DMS79 treated with DMSO at 0.1 percent for 48 hours (cell line): ENCODE measurements at regions not wholly inside any gene's neighbourhood (a gene's known extent, or its start where the extent isn't known, plus 50 kb on each side); places are given as distances from the start of the nearest gene placed in this dataset.
A peak's percentile ranks its signal among the peaks of the same experiment; 100 is the strongest.

Experiments
- DNase-seq: peaks from one replicate; lab custom pipeline; 2025; lab: John Stamatoyannopoulos, UW

DNA sequence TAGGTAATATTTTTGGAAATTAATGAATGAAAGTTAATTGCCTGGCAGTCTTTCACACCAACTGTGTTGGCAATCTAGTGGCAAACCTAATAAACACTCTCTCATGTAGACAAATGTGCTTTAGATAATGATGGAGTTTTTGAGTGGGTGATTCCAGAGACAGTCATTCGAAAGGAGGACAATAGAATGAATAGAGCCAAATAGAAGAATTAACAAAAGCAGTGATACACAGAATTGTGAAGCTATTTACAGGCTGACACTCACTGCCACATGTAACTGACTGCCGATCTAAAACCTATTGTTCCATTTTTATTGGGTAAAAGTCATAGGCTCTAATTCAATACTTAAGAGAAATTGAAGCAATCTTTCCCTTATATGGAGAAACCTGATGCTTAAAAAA is 338.5 kb downstream of the PCDH7 start:
- no peak for DNase-seq

DNA sequence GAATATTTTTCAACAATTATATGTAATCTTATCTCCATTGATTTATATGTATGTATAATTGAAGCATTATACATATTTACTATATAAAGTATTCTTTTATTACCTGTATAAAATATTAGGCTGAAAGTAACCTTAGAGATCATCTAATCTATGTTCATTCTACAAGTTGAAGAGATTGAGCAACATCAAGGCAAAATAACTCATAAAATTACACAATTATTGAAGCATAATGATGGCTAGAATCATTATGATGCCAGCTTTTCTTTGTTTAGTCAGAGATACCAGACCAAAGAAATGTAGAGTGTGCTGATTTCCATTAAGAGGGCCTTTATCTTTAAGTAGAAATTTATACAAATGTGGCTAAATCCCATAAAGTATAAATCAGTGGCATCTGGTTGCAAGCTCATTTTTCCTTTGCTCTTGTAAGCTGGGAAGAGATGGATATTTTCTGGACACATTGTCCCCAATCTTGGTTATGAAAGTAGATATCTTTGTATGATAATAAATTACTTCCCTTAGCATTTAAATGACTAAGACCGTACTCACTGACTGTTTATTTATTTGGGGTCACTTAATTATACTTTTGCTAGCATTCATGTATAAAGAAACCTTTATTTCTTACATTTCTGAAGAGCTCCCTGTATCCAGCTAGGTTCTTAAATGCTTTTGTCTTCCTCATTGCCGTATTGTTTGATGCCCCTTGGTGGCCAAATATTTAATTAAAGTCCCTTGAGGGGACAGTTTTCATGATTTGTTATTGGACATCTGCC is 339.8 kb downstream of the PCDH7 start:
- DNase-seq = no peak

DNA sequence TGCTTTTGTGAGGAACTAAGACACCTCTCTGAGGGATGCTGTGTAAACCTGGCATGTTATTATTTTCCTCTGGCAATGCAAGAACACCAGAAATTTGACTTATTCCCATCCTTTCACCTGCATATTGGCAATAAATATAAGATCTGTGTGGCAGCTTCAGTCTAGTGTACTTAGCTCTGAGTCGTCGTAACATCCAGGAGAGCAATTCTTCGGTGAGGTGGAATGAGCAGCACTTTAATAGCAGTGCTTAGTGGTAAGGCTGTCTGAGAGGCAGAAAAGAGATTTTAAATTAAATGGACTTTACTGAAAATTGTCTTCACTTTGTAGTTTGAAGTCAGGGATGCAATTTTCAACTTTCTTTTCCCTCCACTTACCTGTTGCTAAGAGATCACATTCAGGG is 344.9 kb downstream of the PCDH7 start:
- no peak for DNase-seq

DNA sequence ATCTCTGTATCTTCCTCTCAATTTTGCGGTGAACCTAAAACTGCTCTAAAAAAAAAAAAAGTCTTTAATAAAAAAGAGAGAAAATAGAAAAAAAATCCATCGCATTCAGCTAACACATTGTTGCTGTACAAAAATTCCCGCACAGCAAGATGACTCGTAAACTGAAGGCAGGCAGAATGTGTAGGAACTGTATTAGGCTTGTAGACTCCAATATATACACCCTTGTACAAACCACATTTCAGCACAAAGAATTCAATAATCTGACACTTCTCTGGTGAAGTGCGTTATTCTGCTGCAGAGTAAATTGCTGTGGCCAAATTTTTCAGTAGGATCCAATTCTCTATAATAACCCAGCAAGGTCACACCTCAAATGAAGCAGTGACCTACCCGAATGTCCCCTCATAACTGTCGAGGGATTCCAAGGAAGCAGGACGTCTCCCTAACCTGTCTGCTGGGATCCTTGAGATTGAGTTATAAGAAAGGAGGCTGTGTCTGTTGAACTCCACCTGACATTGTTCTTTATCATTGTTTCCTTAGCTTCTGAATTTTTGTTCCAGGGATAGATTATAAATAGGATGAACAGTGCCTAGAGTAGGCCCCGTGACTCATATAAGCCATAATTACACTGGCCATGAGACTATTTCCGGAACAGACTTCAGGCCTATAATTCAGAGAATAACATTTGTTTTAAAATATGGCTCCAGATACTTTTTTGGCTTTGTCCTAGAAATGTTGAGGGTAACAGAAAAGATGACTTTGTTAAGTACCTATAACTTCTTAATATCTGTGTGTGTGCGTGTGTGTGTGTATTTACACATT is 348.3 kb downstream of the PCDH7 start:
- DNase-seq = no peak

DNA sequence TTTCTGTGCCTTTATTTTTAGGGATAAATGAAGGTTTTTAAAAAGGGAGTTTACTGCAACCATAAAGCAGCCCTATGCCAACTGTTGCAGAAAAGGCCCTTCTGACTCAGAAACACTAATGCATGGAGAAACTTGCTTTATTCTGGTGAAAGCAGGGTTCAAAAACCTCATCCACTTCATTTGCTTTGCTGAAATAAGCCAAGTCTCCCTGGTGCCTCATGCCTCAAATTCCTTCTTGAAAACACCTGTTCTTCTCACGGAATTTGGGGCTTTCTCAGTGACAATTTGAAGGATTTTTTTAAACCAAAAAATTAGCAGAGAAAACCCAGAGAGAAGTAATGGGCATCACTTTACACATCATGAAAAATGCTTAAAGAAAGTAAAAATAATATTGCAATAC is 349.0 kb downstream of the PCDH7 start:
- no peak for DNase-seq

DNA sequence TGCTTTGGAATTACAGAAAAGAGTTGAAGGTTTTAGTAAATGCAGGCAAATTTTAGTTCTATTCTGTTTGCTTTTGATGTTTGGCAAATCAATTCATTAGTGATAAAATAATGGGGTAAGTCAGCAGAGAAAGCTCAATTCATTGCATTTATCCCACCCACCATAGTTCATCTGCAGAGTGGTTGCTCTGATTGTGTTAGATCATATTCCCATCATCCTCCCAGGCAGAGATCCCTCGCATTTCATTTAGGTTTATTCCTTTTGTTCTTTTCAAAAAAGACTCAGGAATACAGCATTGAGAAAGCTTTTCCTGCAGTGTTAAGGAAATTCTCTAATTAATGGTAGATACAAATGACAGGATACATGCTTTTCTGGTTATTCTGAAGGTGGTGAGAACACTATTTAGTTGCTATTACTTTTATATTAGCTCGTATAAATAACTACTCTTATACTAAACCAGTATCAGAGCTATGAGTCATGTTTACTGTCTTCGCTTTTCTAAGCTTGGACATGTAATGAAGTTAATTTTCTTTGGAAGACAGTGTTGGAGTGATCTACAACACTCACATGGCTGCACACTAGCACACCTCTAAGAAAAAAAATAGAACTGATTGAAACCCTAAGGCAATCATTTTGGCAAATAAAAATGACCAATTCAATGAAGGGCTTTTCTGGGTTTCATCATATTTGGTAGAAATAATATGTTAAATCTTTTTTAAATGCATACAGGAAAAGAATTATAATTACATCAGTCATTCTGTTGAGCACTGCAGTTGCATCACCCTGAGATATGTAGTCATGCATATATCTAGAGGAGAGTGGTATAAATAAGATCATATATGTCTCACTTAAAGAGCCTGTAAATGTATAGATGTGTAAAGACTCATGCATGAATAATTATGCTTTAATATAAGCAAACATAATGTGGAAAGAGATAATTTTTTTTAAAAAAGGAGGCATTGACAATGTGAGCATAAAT is 351.6 kb downstream of the PCDH7 start:
- DNase-seq = no peak

DNA sequence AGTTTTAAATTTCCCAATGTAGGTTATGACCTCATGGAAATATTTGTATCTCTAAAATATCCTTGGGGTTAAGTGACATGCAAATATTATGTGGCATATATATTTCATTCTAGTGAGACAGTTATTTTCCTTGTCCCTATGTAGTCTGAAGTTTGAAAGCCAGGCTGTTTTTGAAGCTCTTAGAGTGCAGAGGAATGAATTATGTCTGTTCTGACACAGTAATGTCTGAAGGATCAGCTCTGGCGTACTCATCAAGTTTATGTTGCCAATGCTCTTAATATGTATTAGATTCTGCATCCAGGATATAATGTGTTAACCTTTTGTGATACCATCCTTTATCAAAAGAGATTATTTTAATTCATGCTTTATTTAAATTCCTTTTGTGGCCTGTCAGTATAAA is 355.8 kb downstream of the PCDH7 start:
- DNase-seq = no peak

DNA sequence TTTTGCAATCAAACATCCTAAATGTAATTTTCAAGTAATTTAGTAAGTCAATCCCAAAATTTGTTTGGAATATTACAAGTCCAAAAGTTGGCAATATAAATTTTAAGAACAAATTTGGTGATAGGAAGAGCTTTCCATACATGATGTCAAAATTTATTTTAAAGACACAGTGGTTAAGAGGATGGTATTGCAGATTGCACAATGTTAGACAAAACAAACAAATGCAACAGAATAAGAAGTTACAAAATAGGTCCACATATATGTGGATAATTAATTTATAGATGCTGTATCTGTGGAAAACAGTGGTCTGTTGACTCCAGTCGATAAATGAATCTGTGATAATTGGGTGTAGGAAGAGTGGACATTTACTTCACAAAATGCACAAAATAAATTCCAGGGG is 358.5 kb downstream of the PCDH7 start:
- DNase-seq = no peak

DNA sequence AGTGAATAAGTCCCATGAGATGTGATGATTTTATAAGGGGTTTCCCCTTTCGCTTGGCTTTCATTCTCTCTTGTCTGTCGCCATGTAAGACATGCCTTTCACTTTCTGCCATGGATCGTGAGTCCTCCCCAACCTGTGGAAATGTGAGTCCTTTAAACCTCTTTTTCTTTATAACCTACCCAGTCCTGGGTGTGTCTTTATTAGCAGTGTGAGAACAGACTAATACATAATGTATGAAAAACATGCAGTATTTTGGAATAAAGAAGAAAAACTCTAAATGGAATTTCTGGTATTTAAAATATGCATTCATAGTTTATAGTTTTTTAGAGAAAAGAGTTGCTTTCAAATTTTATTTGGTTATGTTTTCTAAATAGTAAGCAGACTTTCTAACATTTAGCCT is 360.7 kb downstream of the PCDH7 start:
- no peak for DNase-seq

DNA sequence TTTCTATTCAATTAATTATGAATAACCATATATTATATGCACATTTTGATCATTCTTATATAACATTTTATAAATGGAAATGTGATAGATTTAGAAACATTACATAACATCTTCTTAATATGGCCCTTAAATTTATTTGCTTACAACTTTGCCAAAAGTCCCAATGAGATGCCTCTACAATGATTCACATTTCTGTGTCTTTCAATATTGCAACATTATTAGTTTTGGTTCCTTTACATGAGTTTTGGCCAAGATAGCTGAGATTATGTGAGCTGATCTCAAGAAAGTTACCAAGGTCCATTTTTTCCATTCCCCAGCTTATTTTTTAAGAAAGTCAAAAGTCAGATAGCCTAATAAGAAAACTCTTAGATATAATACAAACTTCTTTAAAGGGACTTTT is 361.2 kb downstream of the PCDH7 start:
- DNase-seq = no peak

DNA sequence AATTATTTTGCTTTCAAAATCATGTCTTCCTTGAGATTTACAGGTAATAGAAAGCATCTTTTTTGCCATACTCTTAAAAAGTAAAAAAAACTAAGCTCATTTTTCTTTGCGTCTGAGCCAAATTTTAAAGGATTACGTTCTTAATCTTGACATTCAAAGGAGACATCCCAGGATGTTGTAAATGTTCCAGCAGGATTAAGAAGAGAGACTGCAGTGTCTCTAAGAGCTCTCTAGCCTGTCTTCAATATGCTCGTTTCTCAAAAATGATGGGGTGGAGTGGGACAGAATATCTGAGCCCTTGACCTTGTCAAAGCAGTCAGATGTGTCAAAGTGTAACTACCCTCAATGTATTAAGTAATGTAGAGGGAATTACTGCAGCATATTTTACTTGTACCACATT is 363.3 kb downstream of the PCDH7 start:
- no peak for DNase-seq

DNA sequence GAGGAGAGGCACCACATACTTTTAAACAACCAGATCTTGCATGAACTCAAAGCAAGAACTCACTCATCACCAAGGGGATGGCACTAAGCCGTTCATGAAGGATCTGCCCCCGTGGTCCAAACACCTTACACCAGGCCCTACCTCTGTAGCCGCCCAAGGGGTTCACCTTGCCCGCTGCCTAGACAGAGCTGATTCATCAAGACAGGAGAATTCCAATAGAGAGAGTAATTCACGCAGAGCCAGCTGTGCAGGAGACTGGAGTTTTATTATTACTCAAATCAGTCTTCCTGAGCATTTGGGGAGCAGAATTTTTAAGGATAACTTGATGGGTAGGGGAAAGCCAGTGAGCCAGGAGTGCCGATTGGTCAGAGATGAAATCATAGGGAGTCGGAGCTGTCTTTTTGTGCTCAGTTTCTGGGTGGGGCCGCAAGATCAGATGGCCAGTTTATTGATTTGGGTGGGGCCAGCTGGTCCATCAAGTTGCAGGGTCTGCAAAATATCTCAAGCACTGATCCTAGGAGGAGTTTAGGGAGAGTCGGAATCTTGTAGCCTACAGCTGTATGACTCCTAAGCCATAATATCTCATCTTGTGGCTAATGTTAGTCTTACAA is 364.7 kb downstream of the PCDH7 start:
- DNase-seq = no peak

DNA sequence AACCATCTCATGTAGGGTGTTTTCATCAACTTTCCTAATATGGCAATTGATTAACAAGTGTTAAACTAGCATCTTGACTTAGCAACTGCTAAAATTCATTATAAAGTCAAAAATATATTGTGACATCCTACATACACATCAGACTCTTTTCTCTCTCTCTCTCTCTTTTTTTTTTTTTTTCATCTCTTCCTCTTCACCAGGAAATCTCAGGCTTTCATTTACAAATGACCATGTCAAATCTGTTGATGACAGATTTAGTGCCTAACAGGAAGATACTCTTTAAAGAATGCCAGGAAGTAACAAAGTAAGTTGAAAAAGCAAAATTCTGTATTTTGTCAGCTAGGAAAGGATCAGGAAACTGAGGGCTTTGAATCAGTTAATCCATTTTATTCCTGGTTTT is 365.5 kb downstream of the PCDH7 start:
- no peak for DNase-seq

DNA sequence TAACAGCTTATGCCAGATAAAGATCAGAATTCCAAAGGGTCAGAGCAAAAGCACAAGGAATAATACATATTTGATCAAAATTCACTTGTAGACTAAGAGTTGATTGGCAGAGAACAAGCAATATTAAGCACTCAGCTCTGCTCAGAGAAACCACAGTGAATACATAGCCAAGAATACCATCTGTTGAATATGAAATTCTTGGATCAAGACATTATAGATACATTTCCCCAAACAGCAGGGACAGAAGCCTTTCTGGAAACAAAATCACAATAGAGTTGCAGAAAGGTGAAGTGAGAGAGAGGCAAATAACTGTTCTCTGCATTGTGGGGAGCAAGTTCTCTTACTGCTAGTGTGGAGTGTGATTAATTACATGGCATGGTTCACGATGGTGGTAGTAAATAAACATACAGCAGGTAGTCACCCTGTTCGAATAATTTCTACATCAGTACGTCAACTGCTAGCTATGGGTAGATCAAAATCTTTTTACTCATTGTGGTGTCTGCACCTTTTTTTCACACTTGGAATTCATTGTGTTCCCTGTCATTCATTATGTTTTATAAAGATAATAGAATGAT is 366.7 kb downstream of the PCDH7 start:
- no peak for DNase-seq

DNA sequence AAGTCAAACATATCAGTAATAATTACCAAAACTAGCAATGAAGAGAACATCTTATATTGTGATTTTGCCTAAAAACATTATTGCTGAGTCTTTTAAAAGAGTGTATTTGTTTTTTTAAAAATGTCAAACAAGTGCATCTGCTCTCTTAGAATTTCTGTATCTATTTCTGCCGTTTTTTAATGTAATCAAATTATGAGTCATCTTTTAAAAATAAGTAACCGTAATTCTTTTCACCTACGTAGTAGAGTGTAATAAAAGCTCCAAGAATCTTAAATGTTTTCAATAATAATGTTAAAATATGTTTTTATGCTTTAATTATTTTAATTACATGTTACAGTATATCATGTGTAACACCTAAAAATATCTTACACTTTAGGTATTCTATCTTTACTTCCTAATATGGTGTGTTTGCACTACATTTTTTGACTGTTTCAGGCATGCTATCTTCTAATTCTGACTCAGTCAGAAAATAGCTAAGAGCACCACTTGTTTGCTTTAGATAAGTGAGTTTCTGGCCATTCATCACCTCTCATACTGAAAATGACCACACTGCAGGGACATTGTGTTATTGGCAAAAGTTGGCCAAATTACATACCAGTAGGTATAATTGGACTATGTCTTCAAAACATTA is 368.5 kb downstream of the PCDH7 start:
- DNase-seq = no peak

DNA sequence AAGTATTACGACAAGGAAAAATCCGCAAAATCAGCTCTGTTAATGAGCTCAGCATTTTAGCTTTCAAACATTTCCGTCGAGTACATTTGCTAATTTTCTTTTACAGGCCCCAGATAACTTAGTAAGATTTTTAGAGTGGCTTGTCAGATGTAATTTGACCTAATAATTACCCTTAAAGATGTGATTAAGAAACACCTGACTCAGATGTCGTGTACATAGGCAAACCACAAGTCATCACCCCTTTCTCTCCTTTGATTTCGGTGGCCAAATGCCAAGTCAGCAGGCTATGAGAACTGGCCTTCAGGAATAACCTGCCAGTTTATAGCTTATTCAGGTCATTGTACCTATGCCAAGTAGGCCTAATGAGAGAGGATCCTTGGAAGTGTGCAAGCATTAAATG is 369.6 kb downstream of the PCDH7 start:
- peak; percentile 1 for DNase-seq

DNA sequence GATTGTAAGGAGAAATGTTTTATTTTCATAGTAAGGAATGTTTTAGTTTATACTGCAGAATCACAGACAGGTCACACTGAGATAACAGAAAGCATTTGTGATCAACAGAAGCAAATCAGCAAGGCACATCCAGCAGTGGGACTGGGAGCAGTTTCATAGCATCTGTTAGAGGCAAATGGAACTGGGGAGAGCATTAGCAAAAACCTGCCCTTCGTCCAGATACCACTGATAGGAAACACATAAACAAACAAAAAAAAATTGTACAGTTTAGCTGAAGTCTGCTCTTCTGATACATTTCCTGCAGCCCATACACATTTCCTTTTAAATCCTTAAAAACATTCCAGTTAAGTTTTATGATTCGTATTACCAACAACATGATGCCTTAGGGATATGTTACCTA is 374.3 kb downstream of the PCDH7 start:
- DNase-seq = no peak

DNA sequence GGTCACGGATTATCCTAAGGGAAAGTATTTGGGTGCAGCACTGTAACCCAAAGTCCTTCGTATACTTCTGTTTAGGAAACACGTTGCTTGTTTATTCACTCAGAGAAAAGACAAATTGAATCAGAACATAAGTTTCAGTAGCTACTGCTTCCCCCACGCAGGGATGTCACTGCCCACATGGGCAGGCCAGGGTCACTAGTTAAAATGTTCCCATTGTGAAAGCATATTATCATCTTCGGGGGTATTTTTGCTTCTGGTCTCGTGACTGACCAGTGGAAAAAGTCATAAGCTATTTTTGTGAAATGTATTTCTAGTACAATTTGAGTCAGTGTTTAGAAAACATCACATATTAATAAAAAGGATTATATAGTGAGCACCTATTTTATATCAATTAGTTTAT is 377.8 kb downstream of the PCDH7 start:
- DNase-seq = no peak

DNA sequence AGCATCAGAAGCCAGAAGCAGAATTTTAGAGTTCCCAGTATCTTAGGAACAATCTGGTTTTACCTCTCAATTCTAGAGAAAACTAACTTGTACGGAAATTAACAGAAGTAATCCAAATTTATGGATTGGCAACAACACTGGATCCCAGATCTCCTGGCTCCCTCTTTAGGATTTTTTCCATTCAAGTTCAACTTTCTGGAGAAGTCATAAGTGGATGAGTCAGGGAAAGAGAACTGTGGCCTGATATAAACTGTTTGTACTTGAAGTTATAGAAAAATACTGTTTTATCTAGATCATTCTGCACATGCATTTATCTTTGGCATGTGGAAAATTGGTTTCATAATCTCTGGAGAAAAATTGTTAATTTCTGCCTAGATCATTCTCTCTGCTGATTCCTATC is 380.4 kb downstream of the PCDH7 start:
- DNase-seq = no peak

DNA sequence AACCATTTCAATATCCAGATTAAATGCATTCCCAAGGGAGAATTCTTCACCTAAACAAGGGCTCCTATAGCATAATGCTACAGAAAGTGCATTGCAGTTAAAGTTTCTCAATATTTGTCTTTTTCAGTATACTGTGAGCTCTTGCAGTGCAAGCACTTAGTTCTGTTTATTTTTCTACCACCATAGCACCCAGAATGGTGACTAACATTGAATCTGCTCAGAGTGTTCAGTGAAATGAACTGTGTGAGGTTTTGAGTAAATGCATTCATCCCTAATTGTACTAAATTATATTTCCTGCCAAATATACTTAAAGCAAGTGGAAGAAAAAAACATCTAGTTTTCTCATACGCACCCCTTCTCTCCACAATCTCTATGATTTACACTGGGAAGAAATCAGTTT is 383.9 kb downstream of the PCDH7 start:
- DNase-seq = no peak

DNA sequence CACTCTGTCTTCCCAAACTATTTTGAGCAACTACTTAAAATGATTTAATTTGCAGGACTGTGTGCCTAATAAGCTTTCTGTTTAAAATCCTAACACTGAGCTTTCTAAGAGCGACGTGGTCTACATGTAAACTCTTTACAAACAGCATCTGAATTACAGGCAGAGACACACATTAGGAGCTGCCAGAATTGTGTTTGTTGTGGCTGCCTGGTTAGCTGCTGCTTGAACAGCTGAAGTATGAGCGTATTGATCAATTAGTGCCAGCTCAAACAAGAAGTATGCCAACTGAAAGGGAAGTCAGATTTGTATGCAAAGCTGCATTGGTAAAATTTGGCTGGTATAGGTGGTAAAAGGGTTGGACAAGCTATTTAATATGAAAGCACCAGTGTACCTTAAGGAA is 384.4 kb downstream of the PCDH7 start:
- no peak for DNase-seq
